ENCODE measurements at regions not wholly inside any gene's neighbourhood (a gene's known extent, or its start where the extent isn't known, plus 50 kb on each side); places are given as distances from the start of the nearest gene placed in this dataset.

GRCh38 chr4:116385583-116385982 lies 699.8 kb downstream of the TRAM1L1 start:
- DNase-seq: no peak
- no peaks in the 10 kb centered on the region for H3K27me3 ChIP-seq
- no peak overlapping the region for H3K27ac ChIP-seq
- H3K4me3 ChIP-seq: no peak overlapping the region
- 76 to 86% (median 77%) methylated on average over 6 of the region's 6 CpGs for WGBS, 5 donors
- H3K9me3 ChIP-seq: no peaks in the 10 kb centered on the region
- TF ChIP-seq CTCF (IDR thresholded peaks at IDR 0.05) (no peak), POLR2A (IDR thresholded peaks at IDR 0.05) (no peak), EP300 (IDR thresholded peaks at IDR 0.05) (no peak), POLR2AphosphoS5 (IDR thresholded peaks at IDR 0.05) (no peak)
- no peaks in the 10 kb centered on the region for H3K36me3 ChIP-seq
- no peaks in the 10 kb centered on the region for H3K4me1 ChIP-seq
- intact Hi-C loops (cut with DNase I; ENCODE audit: low total_unique reads): no loop called here

GRCh38 chr4:116374815-116375214 lies 710.6 kb downstream of the TRAM1L1 start:
- H3K4me1 ChIP-seq: no peaks in the 10 kb centered on the region
- no peak overlapping the region for H3K4me3 ChIP-seq
- intact Hi-C loops (cut with DNase I; ENCODE audit: low total_unique reads): no loop called here
- no peak overlapping the region for H3K27ac ChIP-seq
- no peaks in the 10 kb centered on the region for H3K36me3 ChIP-seq
- H3K27me3 ChIP-seq: no peaks in the 10 kb centered on the region
- peaks cover 0 to 4% (median 0%) of the 10 kb centered on the region in 4 donors for H3K9me3 ChIP-seq
- WGBS, 5 donors: 59 to 70% (median 64%) methylated on average over 3 of the region's 3 CpGs
- DNase-seq: no peak
- TF ChIP-seq POLR2AphosphoS5 (IDR thresholded peaks at IDR 0.05): no peak
- TF ChIP-seq EP300 (IDR thresholded peaks at IDR 0.05): no peak
- TF ChIP-seq CTCF (IDR thresholded peaks at IDR 0.05): no peak
- no peak for TF ChIP-seq POLR2A (IDR thresholded peaks at IDR 0.05)

- H3K4me1 ChIP-seq: no peaks in the 10 kb centered on the region
- DNase-seq: no peak
- H3K4me3 ChIP-seq: no peak overlapping the region
- no peaks in the 10 kb centered on the region for H3K9me3 ChIP-seq
- intact Hi-C loops (cut with DNase I; ENCODE audit: low total_unique reads): no loop called here
- no peaks in the 10 kb centered on the region for H3K36me3 ChIP-seq
- TF ChIP-seq EP300 (IDR thresholded peaks at IDR 0.05) (no peak), POLR2A (IDR thresholded peaks at IDR 0.05) (no peak), POLR2AphosphoS5 (IDR thresholded peaks at IDR 0.05) (no peak), CTCF (IDR thresholded peaks at IDR 0.05) (no peak)
- H3K27ac ChIP-seq: no peak overlapping the region
- H3K27me3 ChIP-seq: no peaks in the 10 kb centered on the region
Measured at GRCh38 chr4:116362583-116362982, 722.8 kb downstream of the TRAM1L1 start.

- Histone ChIP-seq H3K27ac (no peak overlapping the region), H3K36me3 (no peaks in the 10 kb centered on the region), H3K4me1 (no peaks in the 10 kb centered on the region), H3K9me3 (no peaks in the 10 kb centered on the region), H3K4me3 (no peak overlapping the region), H3K27me3 (no peaks in the 10 kb centered on the region)
- DNase-seq: peak in 1 of 2 donors; percentile 11
- TF ChIP-seq EP300 (IDR thresholded peaks at IDR 0.05) (no peak), POLR2AphosphoS5 (IDR thresholded peaks at IDR 0.05) (no peak), POLR2A (IDR thresholded peaks at IDR 0.05) (no peak), CTCF (IDR thresholded peaks at IDR 0.05) (no peak)
- 70 to 78% (median 73%) methylated on average over 4 of the region's 4 CpGs for WGBS, 5 donors
- intact Hi-C loops (cut with DNase I; ENCODE audit: low total_unique reads): no loop called here
Measured at GRCh38 chr4:116361790-116362189, 723.6 kb downstream of the TRAM1L1 start.
